ENCODE measurements at regions not wholly inside any gene's neighbourhood (a gene's known extent, or its start where the extent isn't known, plus 50 kb on each side); places are given as distances from the start of the nearest gene placed in this dataset.

DNA sequence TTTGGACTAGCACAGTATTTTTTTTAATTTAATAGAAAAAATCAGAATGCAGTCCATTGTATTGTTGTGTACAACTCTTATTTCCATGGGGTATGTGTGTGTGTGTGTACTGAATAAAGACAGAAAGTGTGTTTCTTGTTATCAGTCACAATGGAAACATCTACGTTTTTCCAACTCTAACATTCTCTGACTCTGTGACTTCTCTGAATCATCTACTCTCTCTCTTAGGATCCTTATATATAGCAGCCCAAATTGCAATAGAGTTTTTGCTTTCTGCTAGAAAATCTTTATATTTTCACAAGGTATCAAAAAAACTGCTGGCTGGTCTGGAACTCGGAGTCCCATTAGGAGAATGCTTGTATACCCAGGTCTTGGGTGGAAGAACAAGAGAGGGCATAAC lies 138.9 kb upstream of the ARID2 start:
- no TSS peak for BruUV-seq (replicated peaks)
- CTCF ChIA-PET (ENCODE audit: low intra/inter-chr PET ratio), result no interaction called here
- H3K36me3 ChIP-seq (ENCODE audit: control insufficient read depth, insufficient read depth, low read length), result no peaks in the 10 kb centered on the region
- in situ Hi-C loops (cut with MboI), result no loop called here
- H3K9me1 ChIP-seq (ENCODE audit: control insufficient read depth, insufficient read depth, low read length), result no peaks in the 10 kb centered on the region
- DNase-seq (ENCODE audit: extremely low read depth in 1 of 4, low spot score in 3 of 4), result no peak
- POLR2A ChIA-PET, result no interaction called here
- no peak overlapping the region for H3K9ac ChIP-seq (ENCODE audit: insufficient read depth in 1 of 2, low read depth in 2 of 2, low read length in 2 of 2)
- no peaks in the 10 kb centered on the region for H3K4me1 ChIP-seq (replicated peaks in 1 of 2; ENCODE audit: control insufficient read depth in 2 of 2, insufficient read depth in 2 of 2, low read length in 2 of 2)
- no peaks in the 10 kb centered on the region for H4K20me1 ChIP-seq (replicated peaks; ENCODE audit: control insufficient read depth, insufficient read depth, low read length)
- no peak for ATAC-seq
- intact Hi-C loops (cut with micrococcal nuclease), result no loop called here
- 3% methylated on average over 2 of the region's 2 CpGs for WGBS (ENCODE audit: insufficient coverage, low coverage, missing lambda C conversion rate)
- H3K27ac ChIP-seq (ENCODE audit: extremely low read depth, low read depth, low read length), result no peak overlapping the region
- H3K4me3 ChIP-seq, result no peak overlapping the region
- H3K79me2 ChIP-seq (ENCODE audit: control insufficient read depth, insufficient read depth, low read length), result no peaks in the 10 kb centered on the region
- no peak overlapping the region for H3K4me2 ChIP-seq (ENCODE audit: insufficient read depth, low read length)
- peaks cover 0 to 2% of the 10 kb centered on the region in 2 experiments; a peak in 3 of 5 replicates for H3K27me3 ChIP-seq (ENCODE audit: control insufficient read depth in 2 of 2, insufficient read depth in 2 of 2, low read length in 2 of 2)
- H2AFZ ChIP-seq (ENCODE audit: low read depth, low read length), result no peak overlapping the region
- H3K9me3 ChIP-seq (replicated peaks; ENCODE audit: control insufficient read depth, insufficient read depth, low read depth, low read length), result no peaks in the 10 kb centered on the region
- no peak for FAIRE-seq
- TF ChIP-seq, protein P1, sequence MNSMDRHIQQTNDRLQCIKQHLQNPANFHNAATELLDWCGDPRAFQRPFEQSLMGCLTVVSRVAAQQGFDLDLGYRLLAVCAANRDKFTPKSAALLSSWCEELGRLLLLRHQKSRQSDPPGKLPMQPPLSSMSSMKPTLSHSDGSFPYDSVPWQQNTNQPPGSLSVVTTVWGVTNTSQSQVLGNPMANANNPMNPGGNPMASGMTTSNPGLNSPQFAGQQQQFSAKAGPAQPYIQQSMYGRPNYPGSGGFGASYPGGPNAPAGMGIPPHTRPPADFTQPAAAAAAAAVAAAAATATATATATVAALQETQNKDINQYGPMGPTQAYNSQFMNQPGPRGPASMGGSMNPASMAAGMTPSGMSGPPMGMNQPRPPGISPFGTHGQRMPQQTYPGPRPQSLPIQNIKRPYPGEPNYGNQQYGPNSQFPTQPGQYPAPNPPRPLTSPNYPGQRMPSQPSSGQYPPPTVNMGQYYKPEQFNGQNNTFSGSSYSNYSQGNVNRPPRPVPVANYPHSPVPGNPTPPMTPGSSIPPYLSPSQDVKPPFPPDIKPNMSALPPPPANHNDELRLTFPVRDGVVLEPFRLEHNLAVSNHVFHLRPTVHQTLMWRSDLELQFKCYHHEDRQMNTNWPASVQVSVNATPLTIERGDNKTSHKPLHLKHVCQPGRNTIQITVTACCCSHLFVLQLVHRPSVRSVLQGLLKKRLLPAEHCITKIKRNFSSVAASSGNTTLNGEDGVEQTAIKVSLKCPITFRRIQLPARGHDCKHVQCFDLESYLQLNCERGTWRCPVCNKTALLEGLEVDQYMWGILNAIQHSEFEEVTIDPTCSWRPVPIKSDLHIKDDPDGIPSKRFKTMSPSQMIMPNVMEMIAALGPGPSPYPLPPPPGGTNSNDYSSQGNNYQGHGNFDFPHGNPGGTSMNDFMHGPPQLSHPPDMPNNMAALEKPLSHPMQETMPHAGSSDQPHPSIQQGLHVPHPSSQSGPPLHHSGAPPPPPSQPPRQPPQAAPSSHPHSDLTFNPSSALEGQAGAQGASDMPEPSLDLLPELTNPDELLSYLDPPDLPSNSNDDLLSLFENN (IDR thresholded peaks at IDR 0.05; ENCODE audit: low read depth in 2 of 2, low read length in 2 of 2), result no peak
- TF ChIP-seq YBX1 (IDR thresholded peaks at IDR 0.05) (no peak), ZBED1 (IDR thresholded peaks at IDR 0.05) (no peak), GABPB2 (CRISPR knock-in tag; conservative IDR thresholded peaks at IDR 0.05) (no peak), ETV1 (tag; conservative IDR thresholded peaks at IDR 0.05; ENCODE audit: low read depth) (no peak), TCF3 (CRISPR knock-in tag; IDR thresholded peaks at IDR 0.05) (no peak), KDM5B (IDR thresholded peaks at IDR 0.05; ENCODE audit: insufficient replicate concordance, low read depth, low read length) (no peak), LEF1 (IDR thresholded peaks at IDR 0.05) (no peak)
- TF ChIP-seq, protein P2, sequence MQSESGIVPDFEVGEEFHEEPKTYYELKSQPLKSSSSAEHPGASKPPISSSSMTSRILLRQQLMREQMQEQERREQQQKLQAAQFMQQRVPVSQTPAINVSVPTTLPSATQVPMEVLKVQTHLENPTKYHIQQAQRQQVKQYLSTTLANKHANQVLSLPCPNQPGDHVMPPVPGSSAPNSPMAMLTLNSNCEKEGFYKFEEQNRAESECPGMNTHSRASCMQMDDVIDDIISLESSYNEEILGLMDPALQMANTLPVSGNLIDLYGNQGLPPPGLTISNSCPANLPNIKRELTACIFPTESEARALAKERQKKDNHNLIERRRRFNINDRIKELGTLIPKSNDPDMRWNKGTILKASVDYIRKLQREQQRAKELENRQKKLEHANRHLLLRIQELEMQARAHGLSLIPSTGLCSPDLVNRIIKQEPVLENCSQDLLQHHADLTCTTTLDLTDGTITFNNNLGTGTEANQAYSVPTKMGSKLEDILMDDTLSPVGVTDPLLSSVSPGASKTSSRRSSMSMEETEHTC (IDR thresholded peaks at IDR 0.05), result no peak
- TF ChIP-seq, protein P3, sequence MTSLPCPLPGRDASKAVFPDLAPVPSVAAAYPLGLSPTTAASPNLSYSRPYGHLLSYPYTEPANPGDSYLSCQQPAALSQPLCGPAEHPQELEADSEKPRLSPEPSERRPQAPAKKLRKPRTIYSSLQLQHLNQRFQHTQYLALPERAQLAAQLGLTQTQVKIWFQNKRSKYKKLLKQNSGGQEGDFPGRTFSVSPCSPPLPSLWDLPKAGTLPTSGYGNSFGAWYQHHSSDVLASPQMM (CRISPR knock-in tag; IDR thresholded peaks at IDR 0.05), result no peak
- TF ChIP-seq, protein P4, sequence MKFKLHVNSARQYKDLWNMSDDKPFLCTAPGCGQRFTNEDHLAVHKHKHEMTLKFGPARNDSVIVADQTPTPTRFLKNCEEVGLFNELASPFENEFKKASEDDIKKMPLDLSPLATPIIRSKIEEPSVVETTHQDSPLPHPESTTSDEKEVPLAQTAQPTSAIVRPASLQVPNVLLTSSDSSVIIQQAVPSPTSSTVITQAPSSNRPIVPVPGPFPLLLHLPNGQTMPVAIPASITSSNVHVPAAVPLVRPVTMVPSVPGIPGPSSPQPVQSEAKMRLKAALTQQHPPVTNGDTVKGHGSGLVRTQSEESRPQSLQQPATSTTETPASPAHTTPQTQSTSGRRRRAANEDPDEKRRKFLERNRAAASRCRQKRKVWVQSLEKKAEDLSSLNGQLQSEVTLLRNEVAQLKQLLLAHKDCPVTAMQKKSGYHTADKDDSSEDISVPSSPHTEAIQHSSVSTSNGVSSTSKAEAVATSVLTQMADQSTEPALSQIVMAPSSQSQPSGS (CRISPR knock-in tag; IDR thresholded peaks at IDR 0.05), result no peak
- TF ChIP-seq, protein P5, sequence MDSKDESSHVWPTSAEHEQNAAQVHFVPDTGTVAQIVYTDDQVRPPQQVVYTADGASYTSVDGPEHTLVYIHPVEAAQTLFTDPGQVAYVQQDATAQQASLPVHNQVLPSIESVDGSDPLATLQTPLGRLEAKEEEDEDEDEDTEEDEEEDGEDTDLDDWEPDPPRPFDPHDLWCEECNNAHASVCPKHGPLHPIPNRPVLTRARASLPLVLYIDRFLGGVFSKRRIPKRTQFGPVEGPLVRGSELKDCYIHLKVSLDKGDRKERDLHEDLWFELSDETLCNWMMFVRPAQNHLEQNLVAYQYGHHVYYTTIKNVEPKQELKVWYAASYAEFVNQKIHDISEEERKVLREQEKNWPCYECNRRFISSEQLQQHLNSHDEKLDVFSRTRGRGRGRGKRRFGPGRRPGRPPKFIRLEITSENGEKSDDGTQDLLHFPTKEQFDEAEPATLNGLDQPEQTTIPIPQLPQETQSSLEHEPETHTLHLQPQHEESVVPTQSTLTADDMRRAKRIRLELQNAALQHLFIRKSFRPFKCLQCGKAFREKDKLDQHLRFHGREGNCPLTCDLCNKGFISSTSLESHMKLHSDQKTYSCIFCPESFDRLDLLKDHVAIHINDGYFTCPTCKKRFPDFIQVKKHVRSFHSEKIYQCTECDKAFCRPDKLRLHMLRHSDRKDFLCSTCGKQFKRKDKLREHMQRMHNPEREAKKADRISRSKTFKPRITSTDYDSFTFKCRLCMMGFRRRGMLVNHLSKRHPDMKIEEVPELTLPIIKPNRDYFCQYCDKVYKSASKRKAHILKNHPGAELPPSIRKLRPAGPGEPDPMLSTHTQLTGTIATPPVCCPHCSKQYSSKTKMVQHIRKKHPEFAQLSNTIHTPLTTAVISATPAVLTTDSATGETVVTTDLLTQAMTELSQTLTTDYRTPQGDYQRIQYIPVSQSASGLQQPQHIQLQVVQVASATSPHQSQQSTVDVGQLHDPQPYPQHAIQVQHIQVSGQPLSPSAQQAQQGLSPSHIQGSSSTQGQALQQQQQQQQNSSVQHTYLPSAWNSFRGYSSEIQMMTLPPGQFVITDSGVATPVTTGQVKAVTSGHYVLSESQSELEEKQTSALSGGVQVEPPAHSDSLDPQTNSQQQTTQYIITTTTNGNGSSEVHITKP (IDR thresholded peaks at IDR 0.05; ENCODE audit: partially characterized antibody), result no peak

Data from K562 (cell line).